ENCODE measurements at regions not wholly inside any gene's neighbourhood (a gene's known extent, or its start where the extent isn't known, plus 50 kb on each side); places are given as distances from the start of the nearest gene placed in this dataset.

- BruUV-seq (replicated peaks): no TSS peak
- no peak overlapping the region for H3K27ac Mint-ChIP-seq (ENCODE audit: low read depth, unreplicated experiment)
- no peaks in the 10 kb centered on the region for H3K27me3 Mint-ChIP-seq (ENCODE audit: insufficient read depth, unreplicated experiment)
- H3K4me3 Mint-ChIP-seq (ENCODE audit: unreplicated experiment): no peak overlapping the region
- ChIA-PET POLR2A (no interaction called here), CTCF (interaction anchor here (0.6 to 1.6 kb wide), 2 partner anchors 10 to 505 kb away, joined by 3 read pairs; no protein-coding TSS in a partner anchor)
- TF ChIP-seq CTCF (IDR thresholded peaks at IDR 0.05; ENCODE audit: unreplicated experiment): no peak
- H3K36me3 Mint-ChIP-seq (ENCODE audit: insufficient read depth, unreplicated experiment): no peaks in the 10 kb centered on the region
- H3K9me3 Mint-ChIP-seq (ENCODE audit: unreplicated experiment): no peaks in the 10 kb centered on the region
- intact Hi-C loops (cut with micrococcal nuclease): no loop called here
- peak; percentile 24 for DNase-seq (ENCODE audit: unreplicated experiment)
- H3K4me1 Mint-ChIP-seq (ENCODE audit: insufficient read depth, unreplicated experiment): peaks cover 11% of the 10 kb centered on the region
These were observed 216.0 kb downstream of the ZNF326 start for GRCh38 chr1:90210633-90211491.

- intact Hi-C loops (cut with micrococcal nuclease): no loop called here
- no peak for DNase-seq (ENCODE audit: unreplicated experiment)
- no peak overlapping the region for H3K4me3 Mint-ChIP-seq (ENCODE audit: unreplicated experiment)
- no peaks in the 10 kb centered on the region for H3K27me3 Mint-ChIP-seq (ENCODE audit: insufficient read depth, unreplicated experiment)
- H3K9me3 Mint-ChIP-seq (ENCODE audit: unreplicated experiment): no peaks in the 10 kb centered on the region
- ChIA-PET POLR2A (no interaction called here), CTCF (no interaction called here)
- H3K4me1 Mint-ChIP-seq (ENCODE audit: insufficient read depth, unreplicated experiment): peaks cover 11% of the 10 kb centered on the region
- no peaks in the 10 kb centered on the region for H3K36me3 Mint-ChIP-seq (ENCODE audit: insufficient read depth, unreplicated experiment)
- TF ChIP-seq CTCF (IDR thresholded peaks at IDR 0.05; ENCODE audit: unreplicated experiment): no peak
- no TSS peak for BruUV-seq (replicated peaks)
- H3K27ac Mint-ChIP-seq (ENCODE audit: low read depth, unreplicated experiment): no peak overlapping the region
These were observed 214.0 kb downstream of the ZNF326 start for GRCh38 chr1:90208949-90209348.

GRCh38 chr1:90206260-90206659, 211.3 kb downstream of the ZNF326 start:
- POLR2A ChIA-PET: interaction anchor here (0.6 kb wide), 1 partner anchor 159 kb away, joined by 3 read pairs; no protein-coding TSS in a partner anchor
- Mint-ChIP-seq H3K9me3 (ENCODE audit: unreplicated experiment) (no peaks in the 10 kb centered on the region), H3K4me3 (ENCODE audit: unreplicated experiment) (no peak overlapping the region), H3K27me3 (ENCODE audit: insufficient read depth, unreplicated experiment) (no peaks in the 10 kb centered on the region), H3K27ac (ENCODE audit: low read depth, unreplicated experiment) (no peak overlapping the region), H3K4me1 (ENCODE audit: insufficient read depth, unreplicated experiment) (peaks cover 14% of the 10 kb centered on the region), H3K36me3 (ENCODE audit: insufficient read depth, unreplicated experiment) (no peaks in the 10 kb centered on the region)
- no peak for TF ChIP-seq CTCF (IDR thresholded peaks at IDR 0.05; ENCODE audit: unreplicated experiment)
- DNase-seq (ENCODE audit: unreplicated experiment): no peak
- no TSS peak for BruUV-seq (replicated peaks)
- CTCF ChIA-PET: no interaction called here
- intact Hi-C loops (cut with micrococcal nuclease): no loop called here

- ChIA-PET CTCF (no interaction called here), POLR2A (no interaction called here)
- Mint-ChIP-seq H3K36me3 (ENCODE audit: insufficient read depth, unreplicated experiment) (no peaks in the 10 kb centered on the region), H3K9me3 (ENCODE audit: unreplicated experiment) (no peaks in the 10 kb centered on the region), H3K4me3 (ENCODE audit: unreplicated experiment) (no peak overlapping the region), H3K27ac (ENCODE audit: low read depth, unreplicated experiment) (no peak overlapping the region), H3K27me3 (ENCODE audit: insufficient read depth, unreplicated experiment) (no peaks in the 10 kb centered on the region), H3K4me1 (ENCODE audit: insufficient read depth, unreplicated experiment) (peaks cover 8% of the 10 kb centered on the region)
- no peak for TF ChIP-seq CTCF (IDR thresholded peaks at IDR 0.05; ENCODE audit: unreplicated experiment)
- no peak for DNase-seq (ENCODE audit: unreplicated experiment)
- intact Hi-C loops (cut with micrococcal nuclease): no loop called here
- no TSS peak for BruUV-seq (replicated peaks)
These were observed 209.9 kb downstream of the ZNF326 start for GRCh38 chr1:90204780-90205179.

Data from MCF 10A (cell line).